Cardiac fibroblast (primary cell): ENCODE measurements at regions not wholly inside any gene's neighbourhood (a gene's known extent, or its start where the extent isn't known, plus 50 kb on each side); places are given as distances from the start of the nearest gene placed in this dataset.
"Not testable (repeated sequence)": the region's sequence is repeated elsewhere in the genome, so short reads cannot be mapped to it uniquely, and the experiment has no call there.

Experiments used
- DNase-seq, 2 donors: peaks; one replicate each; pipeline versions ENCODE4 v3.0.0 to v3.0.0-alpha.2; 2010; ENCODE audit warnings: low read depth in 2 of 2
- H3K4me3 ChIP-seq, 2 donors: replicated peaks in 1 of 2; 1 replicate in 1 of 2; 2 replicates in 1 of 2; pipeline ENCODE4 v1.5.1; 2011; ENCODE audit warnings: low read depth in 2 of 2, low read length in 2 of 2, mild to moderate bottlenecking in 2 of 2, moderate library complexity in 1 of 2
- TF ChIP-seq, protein P1 (sequence below): IDR thresholded peaks from one replicate; pipeline ENCODE4 v1.5.1; 2011; ENCODE audit warnings: low read depth, mild to moderate bottlenecking, low read length, inconsistent platforms

- TF ChIP-seq, protein P1, sequence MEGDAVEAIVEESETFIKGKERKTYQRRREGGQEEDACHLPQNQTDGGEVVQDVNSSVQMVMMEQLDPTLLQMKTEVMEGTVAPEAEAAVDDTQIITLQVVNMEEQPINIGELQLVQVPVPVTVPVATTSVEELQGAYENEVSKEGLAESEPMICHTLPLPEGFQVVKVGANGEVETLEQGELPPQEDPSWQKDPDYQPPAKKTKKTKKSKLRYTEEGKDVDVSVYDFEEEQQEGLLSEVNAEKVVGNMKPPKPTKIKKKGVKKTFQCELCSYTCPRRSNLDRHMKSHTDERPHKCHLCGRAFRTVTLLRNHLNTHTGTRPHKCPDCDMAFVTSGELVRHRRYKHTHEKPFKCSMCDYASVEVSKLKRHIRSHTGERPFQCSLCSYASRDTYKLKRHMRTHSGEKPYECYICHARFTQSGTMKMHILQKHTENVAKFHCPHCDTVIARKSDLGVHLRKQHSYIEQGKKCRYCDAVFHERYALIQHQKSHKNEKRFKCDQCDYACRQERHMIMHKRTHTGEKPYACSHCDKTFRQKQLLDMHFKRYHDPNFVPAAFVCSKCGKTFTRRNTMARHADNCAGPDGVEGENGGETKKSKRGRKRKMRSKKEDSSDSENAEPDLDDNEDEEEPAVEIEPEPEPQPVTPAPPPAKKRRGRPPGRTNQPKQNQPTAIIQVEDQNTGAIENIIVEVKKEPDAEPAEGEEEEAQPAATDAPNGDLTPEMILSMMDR = no peak
- DNase-seq = no peak
- H3K4me3 ChIP-seq = no peak overlapping the region
Observed at GRCh38 chr3:87828046-87828445, 230.8 kb downstream of the CGGBP1 start.

DNA sequence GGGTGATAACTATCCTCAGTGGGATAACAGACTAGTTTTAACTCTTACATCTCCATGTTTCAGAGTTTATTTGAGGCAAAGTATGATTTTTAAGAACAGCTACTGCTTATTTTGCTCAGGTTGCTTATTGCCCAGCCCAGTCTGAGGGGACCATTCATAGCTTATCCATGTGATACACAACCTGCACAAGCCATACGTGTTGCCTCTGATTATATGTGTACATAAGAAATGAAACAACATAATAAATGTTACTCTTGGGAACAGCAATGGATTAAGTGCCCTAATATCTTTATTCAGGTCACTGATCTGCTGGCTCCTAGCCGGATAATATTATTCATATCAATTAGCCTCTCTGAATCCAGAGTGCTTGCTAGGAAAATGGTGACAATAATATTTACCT is 236.2 kb downstream of the CGGBP1 start:
- DNase-seq = no peak
- no peak overlapping the region for H3K4me3 ChIP-seq
- TF ChIP-seq, protein P1 = no peak

- DNase-seq, H3K4me3 ChIP-seq: not testable (repeated sequence)
Observed at GRCh38 chr3:87813503-87813902, 245.3 kb downstream of the CGGBP1 start.

DNA sequence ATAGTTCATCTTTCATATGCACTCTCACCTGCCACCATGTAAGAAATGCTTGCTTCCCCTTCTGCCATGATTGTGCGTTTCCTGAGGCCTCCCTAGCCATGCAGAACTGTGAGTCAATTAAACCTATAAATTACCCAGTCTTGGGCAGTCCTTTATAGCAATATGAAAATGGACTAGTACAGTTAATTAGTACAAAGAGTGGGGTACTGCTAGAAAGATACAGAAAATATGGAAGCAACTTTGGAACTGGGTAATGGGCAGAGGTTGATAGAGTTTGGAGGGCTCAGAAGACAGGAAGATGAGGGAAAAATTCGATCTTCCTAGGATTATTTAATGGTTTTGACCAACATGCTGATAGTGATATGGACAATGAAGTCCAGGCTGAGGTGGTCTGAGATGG is 246.9 kb downstream of the CGGBP1 start:
- TF ChIP-seq, protein P1 = no peak

GRCh38 chr3:87810452-87811016 is 248.3 kb downstream of the CGGBP1 start:
- peak in 1 of 2 donors; percentile 20 for DNase-seq
- TF ChIP-seq, protein P1 = no peak
- no peak overlapping the region for H3K4me3 ChIP-seq

More for the DNA sequence above, 246.9 kb downstream of the CGGBP1 start:
- H3K4me3 ChIP-seq = no peak overlapping the region
- no peak for DNase-seq

GRCh38 chr3:87805670-87806069 is 253.1 kb downstream of the CGGBP1 start:
- DNase-seq = no peak
- TF ChIP-seq, protein P1 = no peak
- no peak overlapping the region for H3K4me3 ChIP-seq

DNA sequence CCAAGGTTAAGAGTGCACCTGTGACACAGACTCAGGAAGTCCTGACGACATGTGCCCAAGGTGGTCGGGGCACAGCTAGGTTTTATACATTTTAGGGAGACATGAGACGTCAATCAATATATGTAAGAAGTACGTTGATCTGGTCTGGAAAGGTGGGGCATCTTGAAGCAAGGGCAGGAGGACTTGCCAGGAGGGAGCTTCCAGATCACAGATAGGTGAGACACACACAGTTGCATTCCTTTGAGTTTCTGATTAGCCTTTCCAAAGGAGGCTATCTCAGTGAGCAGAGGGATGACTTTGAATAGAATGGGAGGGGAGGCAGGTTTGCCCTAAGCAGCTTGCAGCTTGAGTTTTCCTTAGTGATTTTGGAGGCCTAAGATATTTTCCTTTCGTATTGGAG is 257.4 kb downstream of the CGGBP1 start:
- H3K4me3 ChIP-seq = no peak overlapping the region
- no peak for DNase-seq
- TF ChIP-seq, protein P1 = no peak
